NCI-H1048 (cell line): ENCODE measurements at regions not wholly inside any gene's neighbourhood (a gene's known extent, or its start where the extent isn't known, plus 50 kb on each side); places are given as distances from the start of the nearest gene placed in this dataset.
"Not testable (repeated sequence)": the region's sequence is repeated elsewhere in the genome, so short reads cannot be mapped to it uniquely, and the experiment has no call there.

Experiments
- DNase-seq: peaks from one replicate; lab custom pipeline; 2025; lab: John Stamatoyannopoulos, UW

GRCh38 chr5:17127743-17128231 lies 89.6 kb upstream of the BASP1 start:
- no peak for DNase-seq

GRCh38 chr5:17129093-17129849 lies 88.2 kb upstream of the BASP1 start:
- DNase-seq: no peak

- DNase-seq: not testable (repeated sequence)
Observed at GRCh38 chr5:17130302-17130701, 87.1 kb upstream of the BASP1 start.

- peak; percentile 7 for DNase-seq
Observed at GRCh38 chr5:17132444-17133083, 84.9 kb upstream of the BASP1 start.

- DNase-seq: no peak
Observed at GRCh38 chr5:17135050-17135449, 82.4 kb upstream of the BASP1 start.

- no peak for DNase-seq
Observed at GRCh38 chr5:17143335-17143734, 74.1 kb upstream of the BASP1 start.

- DNase-seq: no peak
Observed at GRCh38 chr5:17146280-17146841, 71.1 kb upstream of the BASP1 start.

- DNase-seq: no peak
Observed at GRCh38 chr5:17147170-17147569, 70.3 kb upstream of the BASP1 start.

GRCh38 chr5:17147617-17148016 lies 69.8 kb upstream of the BASP1 start:
- no peak for DNase-seq

GRCh38 chr5:17148481-17148880 lies 69.0 kb upstream of the BASP1 start:
- DNase-seq: no peak

- DNase-seq: no peak
Observed at GRCh38 chr5:17149786-17150185, 67.6 kb upstream of the BASP1 start.

GRCh38 chr5:17150531-17150930 lies 66.9 kb upstream of the BASP1 start:
- no peak for DNase-seq

- DNase-seq: no peak
Observed at GRCh38 chr5:17151686-17152085, 65.7 kb upstream of the BASP1 start.

- no peak for DNase-seq
Observed at GRCh38 chr5:17154211-17154996, 63.0 kb upstream of the BASP1 start.

GRCh38 chr5:17156463-17156862 lies 61.0 kb upstream of the BASP1 start:
- no peak for DNase-seq

- DNase-seq: no peak
Observed at GRCh38 chr5:17157294-17157693, 60.1 kb upstream of the BASP1 start.

- DNase-seq: no peak
Observed at GRCh38 chr5:17157916-17158529, 59.4 kb upstream of the BASP1 start.

- DNase-seq: no peak
Observed at GRCh38 chr5:17160756-17161040, 56.7 kb upstream of the BASP1 start.

GRCh38 chr5:17161662-17162061 lies 55.8 kb upstream of the BASP1 start:
- no peak for DNase-seq

GRCh38 chr5:17163221-17163620 lies 54.2 kb upstream of the BASP1 start:
- no peak for DNase-seq

GRCh38 chr5:17167171-17167891 lies 50.1 kb upstream of the BASP1 start:
- DNase-seq: no peak
